ENCODE measurements at regions not wholly inside any gene's neighbourhood (a gene's known extent, or its start where the extent isn't known, plus 50 kb on each side); places are given as distances from the start of the nearest gene placed in this dataset.

DNA sequence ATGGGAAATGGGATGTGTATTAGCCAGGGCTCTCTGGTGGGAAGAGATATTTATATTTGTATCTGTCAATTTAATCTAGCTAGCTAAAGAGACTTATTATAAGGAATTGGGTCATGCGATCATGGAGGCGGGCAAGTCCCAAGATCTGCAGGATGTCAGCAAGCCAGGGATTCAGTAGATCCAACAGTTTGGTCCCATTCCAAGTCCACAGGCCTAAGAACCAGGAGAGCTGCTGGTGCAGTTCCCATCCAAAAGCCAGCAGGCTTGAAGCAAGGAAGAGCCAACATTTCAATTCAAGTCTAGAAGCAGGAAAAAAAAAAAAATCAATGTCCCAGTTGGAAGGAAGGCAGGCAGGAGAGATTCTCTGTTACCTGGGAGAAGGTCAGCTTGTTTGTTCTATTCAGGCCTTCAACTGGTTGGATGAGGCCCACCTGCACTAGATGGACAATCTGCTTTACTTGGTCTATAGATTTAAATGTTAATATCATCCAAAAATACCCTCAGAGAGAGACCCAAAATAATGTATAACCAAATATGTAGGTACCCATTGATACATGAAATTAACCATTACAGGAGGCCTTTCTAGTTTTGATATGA is 60.7 kb upstream of the BCAT1 start:
- no peak for DNase-seq (ENCODE audit: low read depth)

DNA sequence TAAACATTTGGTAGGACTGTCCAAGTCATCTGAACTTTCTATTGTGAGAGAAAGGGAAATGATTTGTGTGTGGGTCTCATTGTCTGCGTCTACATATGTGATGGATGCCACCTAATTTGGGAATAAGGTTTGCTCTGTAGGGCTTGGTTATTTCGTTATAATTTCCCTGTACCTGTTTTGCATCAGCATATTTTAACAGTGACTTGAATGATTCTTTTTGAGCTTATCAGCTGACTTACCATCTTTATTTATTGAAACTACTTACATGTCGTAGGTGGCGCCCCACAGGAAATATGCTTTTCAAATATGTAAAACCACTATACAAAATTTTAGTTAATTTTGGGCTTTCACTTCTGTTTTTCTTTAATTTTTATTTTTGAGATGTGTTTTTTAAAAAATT is 56.5 kb upstream of the BCAT1 start:
- no peak for DNase-seq (ENCODE audit: low read depth)

DNA sequence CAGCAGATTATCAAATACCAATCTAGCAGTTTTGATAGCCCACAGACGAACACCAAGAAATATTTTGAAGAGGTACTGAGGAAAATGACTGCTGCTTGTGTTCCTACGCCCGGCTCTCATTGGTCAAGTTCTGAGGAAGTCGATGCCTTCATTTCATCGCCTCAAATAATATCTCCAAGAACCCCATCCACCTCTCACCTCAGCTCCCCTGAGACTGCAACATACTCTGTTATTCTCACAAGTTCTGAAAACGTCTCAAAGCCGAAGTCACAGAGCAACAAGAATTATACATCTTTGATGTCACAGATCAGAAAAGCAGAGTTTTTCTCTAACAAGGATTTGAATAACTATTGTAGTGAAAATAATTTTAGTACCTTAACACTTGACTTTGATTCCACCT is 55.5 kb upstream of the BCAT1 start:
- no peak for DNase-seq (ENCODE audit: low read depth)

DNA sequence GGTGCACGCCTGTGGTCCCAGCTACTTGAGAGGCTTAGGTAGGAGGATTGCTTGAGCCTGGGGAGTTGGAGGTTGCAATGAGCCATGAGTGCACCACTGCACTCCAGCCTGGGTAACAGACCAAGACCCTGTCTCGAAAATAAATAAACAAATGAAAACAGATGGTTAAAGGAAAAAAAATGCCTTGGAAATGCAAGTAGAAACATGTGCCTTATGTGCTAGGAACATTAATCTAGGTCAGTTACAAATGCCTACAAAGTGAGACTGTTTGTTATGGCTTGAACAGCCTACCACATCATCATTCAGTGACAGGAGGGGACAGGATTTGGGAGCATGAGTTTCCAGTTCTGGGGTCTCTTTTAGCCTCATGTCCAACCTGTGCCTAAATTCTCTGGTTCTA is 52.4 kb upstream of the BCAT1 start:
- peak; percentile 9 for DNase-seq (ENCODE audit: low read depth)
